H9 (cell line): ENCODE measurements at regions not wholly inside any gene's neighbourhood (a gene's known extent, or its start where the extent isn't known, plus 50 kb on each side); places are given as distances from the start of the nearest gene placed in this dataset.

ENCODE experiments used
- DNase-seq: peaks from one replicate; pipeline ENCODE4 v3.0.0-alpha.2; 2017
- H2AFZ ChIP-seq: one replicate; pipeline ENCODE4 v1.6.1; 2013; ENCODE audit warnings: mild to moderate bottlenecking, low read length, control low read depth, moderate library complexity
- H2AK5ac ChIP-seq: 2 replicates; pipeline ENCODE4 v1.6.1; 2013; ENCODE audit warnings: low read length, control low read depth, mixed read lengths; ENCODE audit not compliant: insufficient read length
- H2BK120ac ChIP-seq: one replicate; pipeline ENCODE4 v1.6.1; 2013; ENCODE audit warnings: low read depth, mild to moderate bottlenecking, low read length, control low read depth, inconsistent platforms; ENCODE audit not compliant: poor library complexity, severe bottlenecking
- H2BK12ac ChIP-seq: 2 replicates; pipeline ENCODE4 v1.6.1; 2013; ENCODE audit warnings: low read length, control low read depth, mixed read lengths, low read depth; ENCODE audit not compliant: insufficient read length
- H2BK15ac ChIP-seq: 2 replicates; pipeline ENCODE4 v1.6.1; 2013; ENCODE audit warnings: low read depth, low read length, control low read depth
- H2BK20ac ChIP-seq: one replicate; pipeline ENCODE4 v1.6.1; 2013; ENCODE audit warnings: low read depth, mild to moderate bottlenecking, low read length, control low read depth, inconsistent platforms; ENCODE audit not compliant: poor library complexity, severe bottlenecking
- H2BK5ac ChIP-seq: 2 replicates; pipeline ENCODE4 v1.6.1; 2013; ENCODE audit warnings: low read length, control low read depth, mixed read lengths; ENCODE audit not compliant: insufficient read length
- H3K14ac ChIP-seq: 2 replicates; pipeline ENCODE4 v1.6.1; 2013; ENCODE audit warnings: low read length, control low read depth; ENCODE audit not compliant: insufficient read depth
- H3K18ac ChIP-seq: 2 replicates; pipeline ENCODE4 v1.6.1; 2013; ENCODE audit warnings: low read depth, mild to moderate bottlenecking, mixed read lengths, low read length, control low read depth; ENCODE audit not compliant: insufficient read length
- H3K23ac ChIP-seq: 2 replicates; pipeline ENCODE4 v1.6.1; 2013; ENCODE audit warnings: low read length, control low read depth, mixed read lengths, low read depth; ENCODE audit not compliant: insufficient read length
- H3K23me2 ChIP-seq: 2 replicates; pipeline ENCODE4 v1.6.1; 2013; ENCODE audit warnings: low read depth, mild to moderate bottlenecking, mixed read lengths, low read length, control low read depth; ENCODE audit not compliant: insufficient read length, poor library complexity, severe bottlenecking
- H3K27ac ChIP-seq: 2 replicates; pipeline ENCODE4 v1.5.1; 2013; ENCODE audit warnings: low read length, control low read depth, mixed read lengths, low read depth; ENCODE audit not compliant: insufficient read length
- H3K27me3 ChIP-seq: 2 replicates; pipeline ENCODE4 v1.6.1; 2013; ENCODE audit warnings: low read length, control low read depth, inconsistent platforms; ENCODE audit not compliant: insufficient read depth
- H3K4ac ChIP-seq: 2 replicates; pipeline ENCODE4 v1.6.1; 2013; ENCODE audit warnings: low read depth, mild to moderate bottlenecking, control low read depth, inconsistent platforms, low read length, moderate library complexity
- H3K4me1 ChIP-seq: 2 replicates; pipeline ENCODE4 v1.6.1; 2013; ENCODE audit warnings: low read length, control low read depth, inconsistent platforms; ENCODE audit not compliant: insufficient read depth
- H3K4me2 ChIP-seq: 2 replicates; pipeline ENCODE4 v1.6.1; 2013; ENCODE audit warnings: low read length, control low read depth, mixed read lengths; ENCODE audit not compliant: insufficient read length, insufficient read depth
- H3K56ac ChIP-seq: 2 replicates; pipeline ENCODE4 v1.6.1; 2013; ENCODE audit warnings: low read depth, mild to moderate bottlenecking, mixed read lengths, low read length, control low read depth; ENCODE audit not compliant: insufficient read length
- H3K79me1 ChIP-seq: 2 replicates; pipeline ENCODE4 v1.6.1; 2013; ENCODE audit warnings: low read depth, mild to moderate bottlenecking, moderate library complexity, low read length, control low read depth, inconsistent platforms; ENCODE audit not compliant: insufficient read depth, poor library complexity, severe bottlenecking
- H3K79me2 ChIP-seq: 2 replicates; pipeline ENCODE4 v1.6.1; 2013; ENCODE audit warnings: low read length, control low read depth, inconsistent platforms; ENCODE audit not compliant: insufficient read depth
- H3K9ac ChIP-seq: 2 replicates; pipeline ENCODE4 v1.6.1; 2013; ENCODE audit warnings: low read length, control low read depth, mixed read lengths; ENCODE audit not compliant: insufficient read length; ENCODE audit errors: extremely low read depth
- H3K9me3 ChIP-seq: one replicate; pipeline ENCODE4 v1.6.1; 2013; ENCODE audit warnings: low read depth, low read length, inconsistent platforms; ENCODE audit not compliant: control insufficient read depth
- H3T11ph ChIP-seq: one replicate; pipeline ENCODE4 v1.6.1; 2013; ENCODE audit warnings: mild to moderate bottlenecking, low read length, control low read depth, inconsistent platforms
- H4K20me1 ChIP-seq: one replicate; pipeline ENCODE4 v1.6.1; 2013; ENCODE audit not compliant: control insufficient read depth, insufficient read length, insufficient read depth
- H4K5ac ChIP-seq: 2 replicates; pipeline ENCODE4 v1.6.1; 2013; ENCODE audit warnings: low read depth, mild to moderate bottlenecking, mixed read lengths, low read length, control low read depth; ENCODE audit not compliant: insufficient read length
- H4K8ac ChIP-seq: replicated peaks from 2 replicates; pipeline ENCODE4 v1.6.1; 2013; ENCODE audit warnings: low read length, control low read depth, mixed read lengths, low read depth; ENCODE audit not compliant: insufficient read length
- H4K91ac ChIP-seq: 2 replicates; pipeline ENCODE4 v1.6.1; 2013; ENCODE audit warnings: low read depth, mild to moderate bottlenecking, moderate library complexity, mixed read lengths, low read length, control low read depth; ENCODE audit not compliant: insufficient read length
- H3K27ac Mint-ChIP-seq, 3 experiments: 2 replicates in 2 of 3; 3 replicates in 1 of 3; pipeline ENCODE4 v1.8.0; 2020 to 2021; ENCODE audit warnings: mixed read lengths in 3 of 3, mild to moderate bottlenecking in 1 of 3, moderate library complexity in 1 of 3
- H3K27me3 Mint-ChIP-seq: 2 replicates; pipeline ENCODE4 v1.8.0; 2021; ENCODE audit warnings: low read depth, mild to moderate bottlenecking, moderate library complexity, mixed read lengths
- H3K36me3 Mint-ChIP-seq, 3 experiments: 2 replicates in 2 of 3; 3 replicates in 1 of 3; pipeline ENCODE4 v1.8.0; 2020 to 2021; ENCODE audit warnings: low read depth in 3 of 3, mixed read lengths in 3 of 3; ENCODE audit not compliant: insufficient read depth in 1 of 3
- H3K4me1 Mint-ChIP-seq, 2 experiments: 2 replicates each; pipeline ENCODE4 v1.8.0; 2020; ENCODE audit warnings: mixed read lengths in 2 of 2
- H3K4me3 Mint-ChIP-seq, 2 experiments: 2 replicates in 1 of 2; 3 replicates in 1 of 2; pipeline ENCODE4 v1.8.0; 2020 to 2021; ENCODE audit warnings: mild to moderate bottlenecking in 2 of 2, mixed read lengths in 2 of 2, moderate library complexity in 1 of 2
- H3K9me3 Mint-ChIP-seq, 2 experiments: 2 replicates in 1 of 2; 3 replicates in 1 of 2; pipeline ENCODE4 v1.8.0; 2020; ENCODE audit warnings: mild to moderate bottlenecking in 2 of 2, mixed read lengths in 2 of 2, moderate library complexity in 1 of 2
- CTCF ChIP-seq: fragments of 200-600 bp; sonication (generic); conservative IDR thresholded peaks from 3 replicates; pipeline ENCODE4 v1.8.0; 2021; ENCODE audit warnings: antibody characterized with exemption, mild to moderate bottlenecking
- WGBS: extraction: QIAGEN DNeasy Blood & Tissue Kit; methylation state at CpG from one replicate; pipeline ENCODE4 v1.1.7; 2013; ENCODE audit warnings: missing lambda C conversion rate, low lambda C conversion rate, mixed read lengths; ENCODE audit not compliant: insufficient read length; ENCODE audit errors: extremely low coverage; 5-methylcytosine and 5-hydroxymethylcytosine counted together

GRCh38 chr10:128646956-128647355, 520.7 kb upstream of the MKI67 start:
- Histone ChIP-seq H2AK5ac (no peak overlapping the region), H3K4ac (no peak overlapping the region), H3K23ac (no peak overlapping the region), H3K79me2 (no peaks in the 10 kb centered on the region), H3K79me1 (no peaks in the 10 kb centered on the region), H2BK12ac (no peak overlapping the region), H2BK20ac (no peak overlapping the region), H4K20me1 (no peaks in the 10 kb centered on the region), H2AFZ (no peak overlapping the region), H3T11ph (no peak overlapping the region), H4K8ac (no peak overlapping the region), H4K91ac (no peak overlapping the region), H3K56ac (no peak overlapping the region), H3K9me3 (no peaks in the 10 kb centered on the region), H4K5ac (no peak overlapping the region), H2BK15ac (no peak overlapping the region), H3K23me2 (no peaks in the 10 kb centered on the region), H2BK120ac (no peak overlapping the region), H3K9ac (no peak overlapping the region), H3K14ac (no peak overlapping the region), H3K4me1 (no peaks in the 10 kb centered on the region), H3K27me3 (no peaks in the 10 kb centered on the region), H3K18ac (no peak overlapping the region), H2BK5ac (no peak overlapping the region), H3K4me2 (no peak overlapping the region), H3K27ac (no peak overlapping the region)
- no peak for DNase-seq
- H3K36me3 Mint-ChIP-seq = no peaks in the 10 kb centered on the region
- H3K4me3 Mint-ChIP-seq = no peak overlapping the region
- no peaks in the 10 kb centered on the region; the same call in 1 of the 2 replicates for H3K27me3 Mint-ChIP-seq
- no CpG with 5 or more reads among the region's 10 CpGs for WGBS
- no peaks in the 10 kb centered on the region for H3K9me3 Mint-ChIP-seq
- TF ChIP-seq CTCF = no peak
- no peak overlapping the region for H3K27ac Mint-ChIP-seq
- H3K4me1 Mint-ChIP-seq = no peaks in the 10 kb centered on the region
